Psoas muscle (tissue), 7 donors: ENCODE measurements at regions not wholly inside any gene's neighbourhood (a gene's known extent, or its start where the extent isn't known, plus 50 kb on each side); places are given as distances from the start of the nearest gene placed in this dataset.

Source experiments
- ATAC-seq, 4 donors: fragments of 200-7000 bp; cut with Tn5 transposase; one replicate each; pipeline ENCODE4 v1.9.1; 2020; ENCODE audit warnings: moderate library complexity in 3 of 4, mild to moderate bottlenecking in 2 of 4
- DNase-seq, 2 donors: peaks; one replicate each; pipeline ENCODE4 v3.0.0-alpha.2; 2020
- H3K27ac ChIP-seq: fragments of 200-600 bp; one replicate; pipeline ENCODE4 v1.8.0; 2022
- H3K27me3 ChIP-seq, 3 donors: fragments of 200-600 bp in 1 of 3; one replicate each; pipeline versions ENCODE4 v1.6.1 to v1.8.0; 2013 to 2022; ENCODE audit warnings: low read length in 2 of 3, mild to moderate bottlenecking in 2 of 3, moderate library complexity in 1 of 3; ENCODE audit not compliant: insufficient read depth in 3 of 3
- H3K36me3 ChIP-seq, 2 donors: fragments of 200-600 bp in 1 of 2; one replicate each; pipeline versions ENCODE4 v1.6.1 to v1.8.0; 2013 to 2022; ENCODE audit warnings: low read depth in 1 of 2, mild to moderate bottlenecking in 1 of 2, moderate library complexity in 1 of 2; ENCODE audit not compliant: insufficient read depth in 1 of 2
- H3K4me1 ChIP-seq: fragments of 200-600 bp; one replicate; pipeline ENCODE4 v1.8.0; 2022
- H3K4me3 ChIP-seq: fragments of 200-600 bp; one replicate; pipeline ENCODE4 v1.8.0; 2022; ENCODE audit warnings: mild to moderate bottlenecking
- H3K9me3 ChIP-seq: fragments of 200-600 bp; one replicate; pipeline ENCODE4 v1.8.0; 2022
- CTCF ChIP-seq: fragments of 200-600 bp; IDR thresholded peaks from one replicate; pipeline ENCODE4 v1.8.0; 2022; ENCODE audit warnings: antibody characterized with exemption
- WGBS, 3 donors: extraction: QIAGEN DNeasy Blood & Tissue Kit; methylation state at CpG; one replicate each; pipeline versions ENCODE4 v1.1.6 to v1.1.7; 2013; 5-methylcytosine and 5-hydroxymethylcytosine counted together
- intact Hi-C, 2 donors: fragments of 100-400 bp; cut with DNase I; formaldehyde crosslinking; loops; one replicate each; pipeline versions ENCODE4 v1.11.0 to v1.14.2; 2022
- donor health status: healthy with polysubstance abuse.
- donor health status: DM: no; HTN: no; CAD: no; lungs with moderate emphysema.
- donor health status: Bipolar disorder and iron deficiency.
- donor health status: healthy.
- donor health status: DM: yes; HTN: yes; CAD: no.
- donor health status: DM: no; HTN: no; CAD: no.
- donor health status: DM: yes; HTN: yes; CAD: no.

- ATAC-seq (no peak), DNase-seq (no peak)
- no peaks in the 10 kb centered on the region for H3K27me3 ChIP-seq
- H3K27ac ChIP-seq = no peak overlapping the region
- intact Hi-C loops = no loop called here
- H3K36me3 ChIP-seq = no peaks in the 10 kb centered on the region
- H3K4me1 ChIP-seq = no peaks in the 10 kb centered on the region
- TF ChIP-seq CTCF = no peak
- no peak overlapping the region for H3K4me3 ChIP-seq
- H3K9me3 ChIP-seq = no peaks in the 10 kb centered on the region
- 68 to 82% (median 73%) methylated on average over 4 of the region's 4 CpGs for WGBS, 3 donors
Measured at GRCh38 chr6:165722022-165722421, 59.0 kb upstream of the PDE10A start.

- WGBS, 3 donors = 62 to 72% (median 64%) methylated on average over 3 of the region's 3 CpGs
- intact Hi-C loops = no loop called here
- H3K4me1 ChIP-seq = no peaks in the 10 kb centered on the region
- no peak for TF ChIP-seq CTCF
- no peaks in the 10 kb centered on the region for H3K27me3 ChIP-seq
- ATAC-seq (no peak), DNase-seq (no peak)
- no peak overlapping the region for H3K4me3 ChIP-seq
- H3K9me3 ChIP-seq = no peaks in the 10 kb centered on the region
- H3K27ac ChIP-seq = no peak overlapping the region
- H3K36me3 ChIP-seq = no peaks in the 10 kb centered on the region
Measured at GRCh38 chr6:165721356-165721755, 58.3 kb upstream of the PDE10A start.

DNA sequence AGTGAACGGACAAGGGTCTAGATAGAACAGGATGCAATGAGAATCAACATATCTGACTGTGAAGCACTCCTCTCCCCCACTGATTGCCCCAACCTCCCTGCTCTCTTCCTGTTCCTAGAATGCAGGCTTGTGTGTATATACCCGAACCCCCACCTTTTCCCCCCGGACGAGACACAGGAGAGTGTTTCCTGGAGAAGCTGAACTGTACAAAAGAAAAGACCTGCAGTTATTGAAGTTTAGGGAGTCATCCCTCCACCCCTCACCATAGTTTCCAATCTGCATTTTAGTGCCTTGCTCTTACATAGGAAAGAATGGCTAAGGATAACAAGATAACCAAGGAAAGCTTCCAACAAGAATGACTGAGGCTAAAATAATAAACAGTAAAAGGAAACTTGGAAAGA lies 55.5 kb upstream of the PDE10A start:
- ATAC-seq = no peak
- no peaks in the 10 kb centered on the region for H3K9me3 ChIP-seq
- H3K27me3 ChIP-seq = no peaks in the 10 kb centered on the region
- no peaks in the 10 kb centered on the region for H3K36me3 ChIP-seq
- intact Hi-C loops = no loop called here
- DNase-seq = no peak
- WGBS, 3 donors = 54 to 66% (median 55%) methylated on average over 4 of the region's 4 CpGs
- no peaks in the 10 kb centered on the region for H3K4me1 ChIP-seq
- H3K27ac ChIP-seq = no peak overlapping the region
- H3K4me3 ChIP-seq = no peak overlapping the region
- TF ChIP-seq CTCF = no peak

- DNase-seq = no peak
- no peaks in the 10 kb centered on the region for H3K9me3 ChIP-seq
- H3K36me3 ChIP-seq = no peaks in the 10 kb centered on the region
- intact Hi-C loops = no loop called here
- no peaks in the 10 kb centered on the region for H3K27me3 ChIP-seq
- 66 to 72% (median 67%) methylated on average over 5 of the region's 5 CpGs for WGBS, 3 donors
- ATAC-seq = no peak
- H3K4me1 ChIP-seq = no peaks in the 10 kb centered on the region
- H3K27ac ChIP-seq = no peak overlapping the region
- TF ChIP-seq CTCF = no peak
- H3K4me3 ChIP-seq = no peak overlapping the region
Measured at GRCh38 chr6:165717732-165718465, 54.9 kb upstream of the PDE10A start.

- H3K4me3 ChIP-seq = no peak overlapping the region
- ATAC-seq (no peak), DNase-seq (no peak)
- intact Hi-C loops = no loop called here
- no peak for TF ChIP-seq CTCF
- H3K27me3 ChIP-seq = no peaks in the 10 kb centered on the region
- no peak overlapping the region for H3K27ac ChIP-seq
- no peaks in the 10 kb centered on the region for H3K4me1 ChIP-seq
- no peaks in the 10 kb centered on the region for H3K36me3 ChIP-seq
- WGBS, 3 donors = 94 to 98% (median 94%) methylated on average over 4 of the region's 4 CpGs
- H3K9me3 ChIP-seq = no peaks in the 10 kb centered on the region
Measured at GRCh38 chr6:165716886-165717285, 53.8 kb upstream of the PDE10A start.
